ENCODE measurements at regions not wholly inside any gene's neighbourhood (a gene's known extent, or its start where the extent isn't known, plus 50 kb on each side); places are given as distances from the start of the nearest gene placed in this dataset.

GRCh38 chr2:172329774-172330671 is 97.4 kb upstream of the ITGA6 start:
- Histone ChIP-seq H3K9ac (ENCODE audit: insufficient read length) (no peak overlapping the region), H3K36me3 (ENCODE audit: insufficient read depth, low read length) (no peaks in the 10 kb centered on the region), H3K27ac (no peak overlapping the region), H3K9me3 (ENCODE audit: low read depth, low read length) (no peaks in the 10 kb centered on the region), H3K4me3 (no peak overlapping the region)
- TF ChIP-seq FOXP2 (optimal IDR thresholded peaks at IDR 0.05; ENCODE audit: control extremely low read depth, extremely low read length, insufficient read depth) (no peak), POLR2AphosphoS5 (IDR thresholded peaks at IDR 0.05; ENCODE audit: borderline replicate concordance, low read depth, low read length) (no peak), EZH2 (IDR thresholded peaks at IDR 0.05) (no peak)
- DNase-seq (ENCODE audit: low read depth, low spot score): no peak

GRCh38 chr2:172332507-172332906 is 94.9 kb upstream of the ITGA6 start:
- Histone ChIP-seq H3K27ac (no peak overlapping the region), H3K9ac (ENCODE audit: insufficient read length) (no peak overlapping the region), H3K9me3 (ENCODE audit: low read depth, low read length) (no peaks in the 10 kb centered on the region), H3K4me3 (no peak overlapping the region), H3K36me3 (ENCODE audit: insufficient read depth, low read length) (no peaks in the 10 kb centered on the region)
- no peak for DNase-seq (ENCODE audit: low read depth, low spot score)
- no peak for TF ChIP-seq FOXP2 (optimal IDR thresholded peaks at IDR 0.05; ENCODE audit: control extremely low read depth, extremely low read length, insufficient read depth)
- TF ChIP-seq EZH2 (IDR thresholded peaks at IDR 0.05): no peak
- no peak for TF ChIP-seq POLR2AphosphoS5 (IDR thresholded peaks at IDR 0.05; ENCODE audit: borderline replicate concordance, low read depth, low read length)

GRCh38 chr2:172333235-172333977 is 94.0 kb upstream of the ITGA6 start:
- no peak for TF ChIP-seq FOXP2 (optimal IDR thresholded peaks at IDR 0.05; ENCODE audit: control extremely low read depth, extremely low read length, insufficient read depth)
- no peak for TF ChIP-seq POLR2AphosphoS5 (IDR thresholded peaks at IDR 0.05; ENCODE audit: borderline replicate concordance, low read depth, low read length)
- TF ChIP-seq EZH2 (IDR thresholded peaks at IDR 0.05): no peak
- no peak for DNase-seq (ENCODE audit: low read depth, low spot score)
- Histone ChIP-seq H3K4me3 (no peak overlapping the region), H3K27ac (no peak overlapping the region), H3K9ac (ENCODE audit: insufficient read length) (no peak overlapping the region), H3K36me3 (ENCODE audit: insufficient read depth, low read length) (no peaks in the 10 kb centered on the region), H3K9me3 (ENCODE audit: low read depth, low read length) (no peaks in the 10 kb centered on the region)

GRCh38 chr2:172333978-172334330 is 93.4 kb upstream of the ITGA6 start:
- DNase-seq (ENCODE audit: low read depth, low spot score): no peak

GRCh38 chr2:172334988-172335387 is 92.4 kb upstream of the ITGA6 start:
- no peak for TF ChIP-seq POLR2AphosphoS5 (IDR thresholded peaks at IDR 0.05; ENCODE audit: borderline replicate concordance, low read depth, low read length)
- no peak for TF ChIP-seq EZH2 (IDR thresholded peaks at IDR 0.05)
- no peak for TF ChIP-seq FOXP2 (optimal IDR thresholded peaks at IDR 0.05; ENCODE audit: control extremely low read depth, extremely low read length, insufficient read depth)
- H3K36me3 ChIP-seq (ENCODE audit: insufficient read depth, low read length): no peaks in the 10 kb centered on the region
- H3K9ac ChIP-seq (ENCODE audit: insufficient read length): no peak overlapping the region
- DNase-seq (ENCODE audit: low read depth, low spot score): no peak
- no peak overlapping the region for H3K4me3 ChIP-seq
- no peaks in the 10 kb centered on the region for H3K9me3 ChIP-seq (ENCODE audit: low read depth, low read length)
- no peak overlapping the region for H3K27ac ChIP-seq

More at GRCh38 chr2:172333978-172334330, 93.4 kb upstream of the ITGA6 start:
- H3K9ac ChIP-seq (ENCODE audit: insufficient read length): no peak overlapping the region
- TF ChIP-seq FOXP2 (optimal IDR thresholded peaks at IDR 0.05; ENCODE audit: control extremely low read depth, extremely low read length, insufficient read depth): no peak
- TF ChIP-seq POLR2AphosphoS5 (IDR thresholded peaks at IDR 0.05; ENCODE audit: borderline replicate concordance, low read depth, low read length): no peak
- no peak for TF ChIP-seq EZH2 (IDR thresholded peaks at IDR 0.05)
- H3K27ac ChIP-seq: no peak overlapping the region
- H3K4me3 ChIP-seq: no peak overlapping the region
- no peaks in the 10 kb centered on the region for H3K9me3 ChIP-seq (ENCODE audit: low read depth, low read length)
- H3K36me3 ChIP-seq (ENCODE audit: insufficient read depth, low read length): no peaks in the 10 kb centered on the region

- no peak overlapping the region for H3K27ac ChIP-seq
- H3K9me3 ChIP-seq (ENCODE audit: low read depth, low read length): no peaks in the 10 kb centered on the region
- H3K9ac ChIP-seq (ENCODE audit: insufficient read length): no peak overlapping the region
- H3K36me3 ChIP-seq (ENCODE audit: insufficient read depth, low read length): no peaks in the 10 kb centered on the region
- DNase-seq (ENCODE audit: low read depth, low spot score): no peak
- TF ChIP-seq EZH2 (IDR thresholded peaks at IDR 0.05) (no peak), POLR2AphosphoS5 (IDR thresholded peaks at IDR 0.05; ENCODE audit: borderline replicate concordance, low read depth, low read length) (no peak), FOXP2 (optimal IDR thresholded peaks at IDR 0.05; ENCODE audit: control extremely low read depth, extremely low read length, insufficient read depth) (no peak)
- H3K4me3 ChIP-seq: no peak overlapping the region
These were observed 91.7 kb upstream of the ITGA6 start for GRCh38 chr2:172335736-172336135.

- no peak for TF ChIP-seq FOXP2 (optimal IDR thresholded peaks at IDR 0.05; ENCODE audit: control extremely low read depth, extremely low read length, insufficient read depth)
- no peak for TF ChIP-seq EZH2 (IDR thresholded peaks at IDR 0.05)
- TF ChIP-seq POLR2AphosphoS5 (IDR thresholded peaks at IDR 0.05; ENCODE audit: borderline replicate concordance, low read depth, low read length): no peak
- DNase-seq (ENCODE audit: low read depth, low spot score): no peak
- Histone ChIP-seq H3K9me3 (ENCODE audit: low read depth, low read length) (no peaks in the 10 kb centered on the region), H3K9ac (ENCODE audit: insufficient read length) (no peak overlapping the region), H3K27ac (no peak overlapping the region), H3K36me3 (ENCODE audit: insufficient read depth, low read length) (no peaks in the 10 kb centered on the region), H3K4me3 (no peak overlapping the region)
These were observed 90.7 kb upstream of the ITGA6 start for GRCh38 chr2:172336681-172337080.

- H3K9ac ChIP-seq (ENCODE audit: insufficient read length): no peak overlapping the region
- H3K27ac ChIP-seq: no peak overlapping the region
These were observed 87.9 kb upstream of the ITGA6 start for GRCh38 chr2:172339371-172340010.

More at GRCh38 chr2:172339371-172340010, 87.9 kb upstream of the ITGA6 start:
- DNase-seq (ENCODE audit: low read depth, low spot score): no peak
- H3K36me3 ChIP-seq (ENCODE audit: insufficient read depth, low read length): no peaks in the 10 kb centered on the region
- TF ChIP-seq POLR2AphosphoS5 (IDR thresholded peaks at IDR 0.05; ENCODE audit: borderline replicate concordance, low read depth, low read length): no peak
- TF ChIP-seq FOXP2 (optimal IDR thresholded peaks at IDR 0.05; ENCODE audit: control extremely low read depth, extremely low read length, insufficient read depth): no peak
- TF ChIP-seq EZH2 (IDR thresholded peaks at IDR 0.05): no peak
- no peaks in the 10 kb centered on the region for H3K9me3 ChIP-seq (ENCODE audit: low read depth, low read length)
- H3K4me3 ChIP-seq: no peak overlapping the region

Measured in SK-N-MC (cell line).